GM21381 (cell line): ENCODE measurements at regions not wholly inside any gene's neighbourhood (a gene's known extent, or its start where the extent isn't known, plus 50 kb on each side); places are given as distances from the start of the nearest gene placed in this dataset.
"Not testable (repeated sequence)": the region's sequence is repeated elsewhere in the genome, so short reads cannot be mapped to it uniquely, and the experiment has no call there.

Experiments
- ATAC-seq: cut with Tn5 transposase; IDR thresholded peaks from one replicate; pipeline ENCODE4 v1.9.1; 2021; ENCODE audit warnings: mild to moderate bottlenecking, moderate library complexity; ENCODE audit not compliant: unreplicated experiment

GRCh38 chr10:23543691-23544380 lies 105.0 kb downstream of the OTUD1 start:
- no peak for ATAC-seq

- ATAC-seq: not testable (repeated sequence)
Measured at GRCh38 chr10:23545866-23546265, 107.0 kb downstream of the OTUD1 start.

- ATAC-seq: no peak
Measured at GRCh38 chr10:23556727-23557440, 118.0 kb downstream of the OTUD1 start.

GRCh38 chr10:23557777-23558176 lies 118.9 kb downstream of the OTUD1 start:
- ATAC-seq: no peak

- ATAC-seq: no peak
Measured at GRCh38 chr10:23558361-23558799, 119.5 kb downstream of the OTUD1 start.

- no peak for ATAC-seq
Measured at GRCh38 chr10:23568996-23569395, 130.1 kb downstream of the OTUD1 start.

- no peak for ATAC-seq
Measured at GRCh38 chr10:23571884-23572283, 133.0 kb downstream of the OTUD1 start.

GRCh38 chr10:23581906-23582450 lies 143.1 kb downstream of the OTUD1 start:
- no peak for ATAC-seq

GRCh38 chr10:23584396-23584795 lies 145.5 kb downstream of the OTUD1 start:
- ATAC-seq: no peak

- no peak for ATAC-seq
Measured at GRCh38 chr10:23585186-23585585, 146.3 kb downstream of the OTUD1 start.

- no peak for ATAC-seq
Measured at GRCh38 chr10:23585666-23586065, 146.8 kb downstream of the OTUD1 start.

- ATAC-seq: not testable (repeated sequence)
Measured at GRCh38 chr10:23595278-23595677, 156.4 kb downstream of the OTUD1 start.

- no peak for ATAC-seq
Measured at GRCh38 chr10:23604613-23605012, 165.7 kb downstream of the OTUD1 start.

- ATAC-seq: no peak
Measured at GRCh38 chr10:23606456-23606855, 167.6 kb downstream of the OTUD1 start.

GRCh38 chr10:23608926-23609325 lies 170.1 kb downstream of the OTUD1 start:
- no peak for ATAC-seq

GRCh38 chr10:23610626-23611307 lies 171.9 kb downstream of the OTUD1 start:
- ATAC-seq: no peak

- ATAC-seq: no peak
Measured at GRCh38 chr10:23611308-23612029, 172.6 kb downstream of the OTUD1 start.

- ATAC-seq: no peak
Measured at GRCh38 chr10:23613900-23614299, 175.0 kb downstream of the OTUD1 start.

- no peak for ATAC-seq
Measured at GRCh38 chr10:23614483-23614882, 175.6 kb downstream of the OTUD1 start.

GRCh38 chr10:23630376-23630775 lies 191.5 kb downstream of the OTUD1 start:
- no peak for ATAC-seq

GRCh38 chr10:23630885-23631284 lies 192.0 kb downstream of the OTUD1 start:
- no peak for ATAC-seq
